Tibial nerve (tissue), 4 donors: ENCODE measurements at regions not wholly inside any gene's neighbourhood (a gene's known extent, or its start where the extent isn't known, plus 50 kb on each side); places are given as distances from the start of the nearest gene placed in this dataset.
"Not testable (repeated sequence)": the region's sequence is repeated elsewhere in the genome, so short reads cannot be mapped to it uniquely, and the experiment has no call there.

Experiments
- DNase-seq, 2 donors: peaks; one replicate each; pipeline ENCODE4 v3.0.0-alpha.2; 2019; ENCODE audit warnings: low spot score in 2 of 2
- H3K27ac ChIP-seq, 4 donors: fragments of 200-600 bp; sonication (generic) in 3 of 4; one replicate each; pipeline ENCODE4 v1.5.1; 2017 to 2019; ENCODE audit warnings: mild to moderate bottlenecking in 1 of 4
- H3K27me3 ChIP-seq, 2 donors: fragments of 200-600 bp; sonication (generic) in 1 of 2; one replicate each; pipeline versions ENCODE4 v1.5.1 to v1.6.0; 2017 to 2019
- H3K36me3 ChIP-seq, 3 donors: fragments of 200-600 bp; sonication (generic); one replicate each; pipeline ENCODE4 v1.5.1; 2018 to 2019
- H3K4me1 ChIP-seq, 4 donors: fragments of 200-600 bp; sonication (generic) in 3 of 4; one replicate each; pipeline ENCODE4 v1.5.1; 2017 to 2019
- H3K4me3 ChIP-seq, 4 donors: fragments of 200-600 bp; sonication (generic) in 3 of 4; one replicate each; pipeline ENCODE4 v1.5.1; 2017 to 2019; ENCODE audit warnings: mild to moderate bottlenecking in 1 of 4, moderate library complexity in 1 of 4
- H3K9me3 ChIP-seq, 4 donors: fragments of 200-600 bp; sonication (generic) in 3 of 4; one replicate each; pipeline ENCODE4 v1.5.1; 2017 to 2019
- CTCF ChIP-seq, 5 experiments: fragments of 200-600 bp in 3 of 5; fragments of 450-650 bp in 2 of 5; sonication (generic) in 3 of 5; IDR thresholded peaks; one replicate each; pipeline ENCODE4 v1.5.1; 2016 to 2019; ENCODE audit warnings: antibody characterized with exemption in 5 of 5, mild to moderate bottlenecking in 3 of 5, moderate library complexity in 2 of 5
- EP300 ChIP-seq, 2 donors: sonication (generic); formaldehyde crosslinking; IDR thresholded peaks; one replicate each; pipeline ENCODE4 v1.6.1; 2017; ENCODE audit warnings: antibody characterized with exemption in 2 of 2, mild to moderate bottlenecking in 1 of 2
- POLR2A ChIP-seq, 2 donors: fragments of 450-650 bp; IDR thresholded peaks; one replicate each; pipeline ENCODE4 v1.6.1; 2017; ENCODE audit warnings: antibody characterized with exemption in 2 of 2, mild to moderate bottlenecking in 2 of 2, moderate library complexity in 2 of 2
- WGBS, 2 donors: methylation state at CpG; one replicate each; pipeline ENCODE4 v1.1.5; 2018; 5-methylcytosine and 5-hydroxymethylcytosine counted together

GRCh38 chr1:182248721-182249120 is 142.9 kb downstream of the GLUL start:
- peak overlapping the region in 1 of 4 donors; percentile 29 for H3K27ac ChIP-seq
- H3K27me3 ChIP-seq = no peaks in the 10 kb centered on the region
- H3K4me3 ChIP-seq = no peak overlapping the region
- H3K36me3 ChIP-seq = no peaks in the 10 kb centered on the region
- no peaks in the 10 kb centered on the region for H3K9me3 ChIP-seq
- no peak for DNase-seq
- TF ChIP-seq POLR2A (IDR thresholded peaks at IDR 0.05) (no peak), CTCF (IDR thresholded peaks at IDR 0.05) (no peak), EP300 (IDR thresholded peaks at IDR 0.05) (no peak)
- peaks cover 0 to 5% (median 0%) of the 10 kb centered on the region in 4 donors for H3K4me1 ChIP-seq
- WGBS, 2 donors = 66 to 69% methylated on average over 5 of the region's 5 CpGs

GRCh38 chr1:182247813-182248212 is 143.8 kb downstream of the GLUL start:
- WGBS, 2 donors = 89 to 91% methylated on average over 2 of the region's 2 CpGs
- H3K4me3 ChIP-seq = not testable (repeated sequence)

DNA sequence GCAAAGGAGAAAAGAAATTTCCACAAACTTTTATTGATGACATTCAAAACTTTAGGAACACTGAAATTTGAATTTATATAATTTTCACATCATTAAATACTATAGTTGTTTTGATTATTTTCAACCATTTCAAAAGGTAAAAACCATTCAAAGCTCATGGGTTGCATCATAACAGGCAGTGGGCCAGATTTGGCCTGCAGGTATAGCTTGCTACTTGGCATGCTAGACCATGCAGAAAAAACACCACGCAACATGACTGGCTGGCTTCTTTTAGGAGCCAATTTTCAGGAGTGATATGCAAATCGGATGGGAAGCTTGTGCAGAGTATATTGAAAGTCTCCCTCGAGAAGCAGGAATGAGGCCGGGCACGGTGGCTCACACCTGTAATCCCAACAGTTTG is 144.8 kb downstream of the GLUL start:
- no peak for TF ChIP-seq CTCF (IDR thresholded peaks at IDR 0.05)
- no peak for TF ChIP-seq POLR2A (IDR thresholded peaks at IDR 0.05)
- TF ChIP-seq EP300 (IDR thresholded peaks at IDR 0.05) = no peak
- no peak for DNase-seq
- no peak overlapping the region for H3K27ac ChIP-seq
- no peaks in the 10 kb centered on the region for H3K27me3 ChIP-seq
- H3K4me1 ChIP-seq = peaks cover 0 to 5% (median 0%) of the 10 kb centered on the region in 4 donors
- no peaks in the 10 kb centered on the region for H3K36me3 ChIP-seq
- no peak overlapping the region for H3K4me3 ChIP-seq
- whole genome bisulfite sequencing, 2 donors = 78 to 88% methylated on average over 5 of the region's 5 CpGs
- H3K9me3 ChIP-seq = no peaks in the 10 kb centered on the region

More at GRCh38 chr1:182247813-182248212, 143.8 kb downstream of the GLUL start:
- H3K9me3 ChIP-seq, H3K27ac ChIP-seq, H3K27me3 ChIP-seq, DNase-seq, H3K4me1 ChIP-seq, H3K36me3 ChIP-seq: not testable (repeated sequence)

GRCh38 chr1:182245040-182245439 is 146.6 kb downstream of the GLUL start:
- Histone ChIP-seq H3K4me3 (no peak overlapping the region), H3K36me3 (no peaks in the 10 kb centered on the region), H3K4me1 (peaks cover 0 to 11% (median 0%) of the 10 kb centered on the region in 4 donors), H3K27ac (no peak overlapping the region), H3K27me3 (no peaks in the 10 kb centered on the region), H3K9me3 (no peaks in the 10 kb centered on the region)
- TF ChIP-seq EP300 (IDR thresholded peaks at IDR 0.05) (no peak), CTCF (IDR thresholded peaks at IDR 0.05) (no peak), POLR2A (IDR thresholded peaks at IDR 0.05) (no peak)
- 94 to 96% methylated on average over 4 of the region's 4 CpGs for WGBS, 2 donors
- DNase-seq = no peak

DNA sequence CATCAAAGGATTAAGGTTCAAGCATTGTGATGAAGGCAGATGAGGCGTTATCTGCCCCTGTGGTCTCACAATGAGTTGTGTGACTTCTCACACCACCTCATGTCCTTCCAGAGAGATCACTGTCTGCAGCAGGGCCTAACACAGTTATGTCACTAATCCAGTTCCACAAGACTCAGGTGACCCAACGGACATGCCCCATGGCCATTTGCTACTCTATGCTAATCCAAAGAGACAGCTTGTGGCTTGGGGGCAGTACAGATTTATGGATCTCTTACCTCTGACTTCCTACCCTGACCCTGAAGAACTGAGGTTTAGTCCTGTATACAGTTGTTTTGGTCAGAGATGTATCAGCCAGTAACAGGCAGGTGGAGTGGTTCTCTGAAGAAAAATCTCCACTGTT is 147.1 kb downstream of the GLUL start:
- no peak overlapping the region for H3K27ac ChIP-seq
- H3K27me3 ChIP-seq = no peaks in the 10 kb centered on the region
- TF ChIP-seq CTCF (IDR thresholded peaks at IDR 0.05) (no peak), EP300 (IDR thresholded peaks at IDR 0.05) (no peak), POLR2A (IDR thresholded peaks at IDR 0.05) (no peak)
- no peak for DNase-seq
- H3K9me3 ChIP-seq = no peaks in the 10 kb centered on the region
- WGBS, 2 donors = 80 to 94% methylated on average over 2 of the region's 2 CpGs
- H3K4me1 ChIP-seq = peaks cover 0 to 11% (median 0%) of the 10 kb centered on the region in 4 donors
- H3K36me3 ChIP-seq = no peaks in the 10 kb centered on the region
- H3K4me3 ChIP-seq = no peak overlapping the region

GRCh38 chr1:182242641-182243040 is 148.9 kb downstream of the GLUL start:
- Histone ChIP-seq H3K36me3 (no peaks in the 10 kb centered on the region), H3K4me1 (peaks cover 0 to 6% (median 0%) of the 10 kb centered on the region in 4 donors), H3K4me3 (no peak overlapping the region), H3K27ac (no peak overlapping the region), H3K27me3 (no peaks in the 10 kb centered on the region), H3K9me3 (no peaks in the 10 kb centered on the region)
- DNase-seq = no peak
- TF ChIP-seq POLR2A (IDR thresholded peaks at IDR 0.05) (no peak), EP300 (IDR thresholded peaks at IDR 0.05) (no peak), CTCF (IDR thresholded peaks at IDR 0.05) (no peak)
